Sigmoid colon (tissue), 6 donors: ENCODE measurements at regions not wholly inside any gene's neighbourhood (a gene's known extent, or its start where the extent isn't known, plus 50 kb on each side); places are given as distances from the start of the nearest gene placed in this dataset.

Source experiments
- DNase-seq: peaks from one replicate; pipeline ENCODE4 v3.0.0-alpha.2; 2019
- H3K27ac ChIP-seq, 4 donors: fragments of 200-600 bp; sonication (generic); one replicate each; pipeline ENCODE4 v1.5.1; 2016 to 2019; ENCODE audit warnings: mild to moderate bottlenecking in 1 of 4
- H3K27me3 ChIP-seq, 3 donors: fragments of 200-600 bp; sonication (generic); one replicate each; pipeline ENCODE4 v1.5.1; 2019; ENCODE audit warnings: mild to moderate bottlenecking in 1 of 3
- H3K36me3 ChIP-seq, 4 donors: fragments of 200-600 bp; sonication (generic); one replicate each; pipeline ENCODE4 v1.5.1; 2016 to 2019
- H3K4me1 ChIP-seq, 4 donors: fragments of 200-600 bp; sonication (generic); one replicate each; pipeline ENCODE4 v1.5.1; 2017 to 2019
- H3K4me3 ChIP-seq, 4 donors: fragments of 200-600 bp; sonication (generic); one replicate each; pipeline ENCODE4 v1.5.1; 2017 to 2019; ENCODE audit warnings: mild to moderate bottlenecking in 2 of 4, moderate library complexity in 1 of 4
- H3K9me3 ChIP-seq, 4 donors: fragments of 200-600 bp in 3 of 4; sonication (generic) in 3 of 4; one replicate each; pipeline versions ENCODE4 v1.5.1 to v1.6.1; 2013 to 2019
- CTCF ChIP-seq, 4 experiments: fragments of 450-650 bp in 3 of 4; fragments of 200-600 bp in 1 of 4; IDR thresholded peaks; one replicate each; pipeline ENCODE4 v1.5.1; 2016 to 2019; ENCODE audit warnings: antibody characterized with exemption in 4 of 4, mild to moderate bottlenecking in 3 of 4, moderate library complexity in 2 of 4
- EP300 ChIP-seq, 4 donors: sonication (generic); formaldehyde crosslinking; IDR thresholded peaks; one replicate each; pipeline ENCODE4 v1.6.1; 2017; ENCODE audit warnings: antibody characterized with exemption in 4 of 4
- POLR2A ChIP-seq, 2 donors: fragments of 450-650 bp; IDR thresholded peaks; one replicate each; pipeline ENCODE4 v1.6.1; 2016; ENCODE audit warnings: antibody characterized with exemption in 2 of 2, mild to moderate bottlenecking in 2 of 2, moderate library complexity in 2 of 2
- POLR2AphosphoS5 ChIP-seq, 4 donors: sonication (generic); formaldehyde crosslinking; IDR thresholded peaks; one replicate each; pipeline ENCODE4 v1.6.1; 2017; ENCODE audit warnings: antibody characterized with exemption in 4 of 4
- WGBS, 2 donors: extraction: QIAGEN DNeasy Blood & Tissue Kit; methylation state at CpG; one replicate each; pipeline ENCODE4 v1.1.7; 2013; 5-methylcytosine and 5-hydroxymethylcytosine counted together
- intact Hi-C: fragments of 100-400 bp; cut with DNase I; formaldehyde crosslinking; loops from one replicate; pipeline ENCODE4 v1.15.1; 2023
- donor health status: healthy with polysubstance abuse.
- donor health status: healthy.

GRCh38 chr5:52255308-52255707 is 532.4 kb upstream of the ITGA1 start:
- WGBS, 2 donors = 82 to 86% methylated on average over 4 of the region's 4 CpGs
- no peak for DNase-seq
- no peak for TF ChIP-seq POLR2AphosphoS5 (IDR thresholded peaks at IDR 0.05)
- TF ChIP-seq POLR2A (IDR thresholded peaks at IDR 0.05) = no peak
- no peak for TF ChIP-seq CTCF (IDR thresholded peaks at IDR 0.05)
- TF ChIP-seq EP300 (IDR thresholded peaks at IDR 0.05) = no peak
- H3K4me1 ChIP-seq = no peaks in the 10 kb centered on the region
- H3K9me3 ChIP-seq = no peaks in the 10 kb centered on the region
- no peak overlapping the region for H3K27ac ChIP-seq
- H3K27me3 ChIP-seq = no peaks in the 10 kb centered on the region
- intact Hi-C loops = no loop called here
- no peaks in the 10 kb centered on the region for H3K36me3 ChIP-seq
- H3K4me3 ChIP-seq = no peak overlapping the region

GRCh38 chr5:52262844-52263243 is 524.9 kb upstream of the ITGA1 start:
- H3K9me3 ChIP-seq = no peaks in the 10 kb centered on the region
- 68 to 78% methylated on average over 3 of the region's 3 CpGs for WGBS, 2 donors
- H3K36me3 ChIP-seq = no peaks in the 10 kb centered on the region
- no peak overlapping the region for H3K4me3 ChIP-seq
- DNase-seq = no peak
- no peaks in the 10 kb centered on the region for H3K27me3 ChIP-seq
- H3K4me1 ChIP-seq = no peaks in the 10 kb centered on the region
- intact Hi-C loops = no loop called here
- H3K27ac ChIP-seq = no peak overlapping the region
- no peak for TF ChIP-seq POLR2AphosphoS5 (IDR thresholded peaks at IDR 0.05)
- TF ChIP-seq EP300 (IDR thresholded peaks at IDR 0.05) = no peak
- no peak for TF ChIP-seq CTCF (IDR thresholded peaks at IDR 0.05)
- TF ChIP-seq POLR2A (IDR thresholded peaks at IDR 0.05) = no peak

GRCh38 chr5:52269401-52269800 is 518.3 kb upstream of the ITGA1 start:
- H3K27me3 ChIP-seq = no peaks in the 10 kb centered on the region
- intact Hi-C loops = no loop called here
- TF ChIP-seq EP300 (IDR thresholded peaks at IDR 0.05) (no peak), POLR2A (IDR thresholded peaks at IDR 0.05) (no peak), CTCF (IDR thresholded peaks at IDR 0.05) (no peak), POLR2AphosphoS5 (IDR thresholded peaks at IDR 0.05) (no peak)
- H3K27ac ChIP-seq = no peak overlapping the region
- WGBS, 2 donors = 29 to 61% methylated on average over 1 of the region's 1 CpG
- H3K36me3 ChIP-seq = no peaks in the 10 kb centered on the region
- DNase-seq = no peak
- peaks cover 0 to 5% (median 0%) of the 10 kb centered on the region in 4 donors for H3K4me1 ChIP-seq
- H3K4me3 ChIP-seq = peak overlapping the region in 3 of 4 donors; percentile 11 to 21 (median 17)
- H3K9me3 ChIP-seq = no peaks in the 10 kb centered on the region

- no peak overlapping the region for H3K27ac ChIP-seq
- 57 to 62% methylated on average over 4 of the region's 4 CpGs for WGBS, 2 donors
- H3K9me3 ChIP-seq = no peaks in the 10 kb centered on the region
- DNase-seq = no peak
- no peak for TF ChIP-seq POLR2AphosphoS5 (IDR thresholded peaks at IDR 0.05)
- TF ChIP-seq CTCF (IDR thresholded peaks at IDR 0.05) = no peak
- TF ChIP-seq POLR2A (IDR thresholded peaks at IDR 0.05) = no peak
- TF ChIP-seq EP300 (IDR thresholded peaks at IDR 0.05) = no peak
- no peaks in the 10 kb centered on the region for H3K27me3 ChIP-seq
- peak overlapping the region in 3 of 4 donors; percentile 11 to 21 (median 17) for H3K4me3 ChIP-seq
- H3K36me3 ChIP-seq = no peaks in the 10 kb centered on the region
- peaks cover 0 to 5% (median 0%) of the 10 kb centered on the region in 4 donors for H3K4me1 ChIP-seq
- intact Hi-C loops = no loop called here
Observed at GRCh38 chr5:52269859-52270258, 517.9 kb upstream of the ITGA1 start.

GRCh38 chr5:52275639-52276038 is 512.1 kb upstream of the ITGA1 start:
- no peaks in the 10 kb centered on the region for H3K36me3 ChIP-seq
- intact Hi-C loops = no loop called here
- H3K27me3 ChIP-seq = no peaks in the 10 kb centered on the region
- TF ChIP-seq POLR2AphosphoS5 (IDR thresholded peaks at IDR 0.05) (no peak), POLR2A (IDR thresholded peaks at IDR 0.05) (no peak), EP300 (IDR thresholded peaks at IDR 0.05) (no peak), CTCF (IDR thresholded peaks at IDR 0.05) (no peak)
- no peaks in the 10 kb centered on the region for H3K9me3 ChIP-seq
- no peak for DNase-seq
- no peak overlapping the region for H3K4me3 ChIP-seq
- no peak overlapping the region for H3K27ac ChIP-seq
- no peaks in the 10 kb centered on the region for H3K4me1 ChIP-seq
